Liver (tissue), 8 donors: ENCODE measurements at regions not wholly inside any gene's neighbourhood (a gene's known extent, or its start where the extent isn't known, plus 50 kb on each side); places are given as distances from the start of the nearest gene placed in this dataset.

ENCODE experiments used
- DNase-seq: peaks from one replicate; pipeline ENCODE4 v3.0.0-alpha.2; 2017; ENCODE audit warnings: low spot score
- H3K27ac ChIP-seq, 2 donors: one replicate each; pipeline ENCODE4 v1.7.0; 2013; ENCODE audit warnings: inconsistent platforms in 2 of 2, low read length in 2 of 2, control low read depth in 1 of 2, low read depth in 1 of 2, mild to moderate bottlenecking in 1 of 2
- H3K27me3 ChIP-seq, 4 donors: one replicate each; pipeline versions ENCODE4 v1.6.1 to v1.7.0; 2013; ENCODE audit warnings: low read length in 3 of 4, inconsistent platforms in 1 of 4, mild to moderate bottlenecking in 1 of 4, moderate library complexity in 1 of 4; ENCODE audit not compliant: control insufficient read depth in 4 of 4, insufficient read depth in 4 of 4
- H3K36me3 ChIP-seq, 4 donors: one replicate each; pipeline versions ENCODE4 v1.6.1 to v1.7.0; 2013; ENCODE audit warnings: low read length in 3 of 4, mild to moderate bottlenecking in 3 of 4, low read depth in 1 of 4, moderate library complexity in 1 of 4; ENCODE audit not compliant: control insufficient read depth in 4 of 4, insufficient read depth in 3 of 4
- H3K4me1 ChIP-seq, 4 donors: one replicate each; pipeline versions ENCODE4 v1.6.1 to v1.7.0; 2013; ENCODE audit warnings: low read length in 3 of 4, mild to moderate bottlenecking in 3 of 4, moderate library complexity in 1 of 4; ENCODE audit not compliant: control insufficient read depth in 4 of 4, insufficient read depth in 4 of 4
- H3K4me3 ChIP-seq, 3 donors: one replicate each; pipeline versions ENCODE4 v1.6.1 to v1.7.0; 2013; ENCODE audit warnings: low read length in 3 of 3, control low read depth in 1 of 3, low read depth in 1 of 3, mild to moderate bottlenecking in 1 of 3
- H3K9ac ChIP-seq, 2 donors: one replicate each; pipeline ENCODE4 v1.7.0; 2013; ENCODE audit warnings: low read length in 2 of 2, mild to moderate bottlenecking in 2 of 2, moderate library complexity in 2 of 2, control low read depth in 1 of 2, low read depth in 1 of 2
- H3K9me3 ChIP-seq, 4 donors: one replicate each; pipeline versions ENCODE4 v1.6.1 to v1.7.0; 2013; ENCODE audit warnings: low read length in 3 of 4; ENCODE audit not compliant: control insufficient read depth in 4 of 4
- ATF3 ChIP-seq: IDR thresholded peaks from 2 replicates; pipeline ENCODE4 v1.6.1; 2016; ENCODE audit warnings: antibody characterized with exemption
- CTCF ChIP-seq: fragments of 150-350 bp; IDR thresholded peaks from 2 replicates; pipeline ENCODE4 v1.5.1; 2017; ENCODE audit warnings: improper control_type of control experiment, low read depth, low read length; ENCODE audit not compliant: missing input control
- EGR1 ChIP-seq, 2 donors: IDR thresholded peaks; 2 replicates each; pipeline ENCODE4 v1.6.1; 2016 to 2018; ENCODE audit warnings: antibody characterized with exemption in 2 of 2, low read depth in 2 of 2
- FOXA1 ChIP-seq: IDR thresholded peaks from 2 replicates; pipeline ENCODE4 v1.6.1; 2016; ENCODE audit warnings: antibody characterized with exemption
- GABPA ChIP-seq, 2 donors: IDR thresholded peaks in 1 of 2; conservative IDR thresholded peaks in 1 of 2; 2 replicates each; pipeline ENCODE4 v1.6.1; 2016; ENCODE audit warnings: antibody characterized with exemption in 2 of 2, mild to moderate bottlenecking in 1 of 2, moderate library complexity in 1 of 2
- HNF4A ChIP-seq, 2 donors: conservative IDR thresholded peaks; 2 replicates each; pipeline ENCODE4 v1.6.1; 2016; ENCODE audit warnings: antibody characterized with exemption in 2 of 2, mild to moderate bottlenecking in 2 of 2
- HNF4G ChIP-seq: IDR thresholded peaks from 2 replicates; pipeline ENCODE4 v1.6.1; 2016; ENCODE audit warnings: antibody characterized with exemption
- JUND ChIP-seq, 2 donors: IDR thresholded peaks; 2 replicates each; pipeline ENCODE4 v1.6.1; 2016; ENCODE audit warnings: antibody characterized with exemption in 2 of 2
- MAX ChIP-seq: IDR thresholded peaks from 2 replicates; pipeline ENCODE4 v1.6.1; 2016; ENCODE audit warnings: antibody characterized with exemption
- NR2F2 ChIP-seq: IDR thresholded peaks from 2 replicates; pipeline ENCODE4 v1.6.1; 2016; ENCODE audit warnings: antibody characterized with exemption
- RAD21 ChIP-seq, 2 donors: IDR thresholded peaks; 2 replicates each; pipeline ENCODE4 v1.6.1; 2016; ENCODE audit warnings: antibody characterized with exemption in 2 of 2, mild to moderate bottlenecking in 2 of 2
- REST ChIP-seq: IDR thresholded peaks from 2 replicates; pipeline ENCODE4 v1.6.1; 2016; ENCODE audit warnings: antibody characterized with exemption, mild to moderate bottlenecking
- RXRA ChIP-seq, 2 donors: IDR thresholded peaks; 2 replicates each; pipeline ENCODE4 v1.6.1; 2017 to 2018; ENCODE audit warnings: antibody characterized with exemption in 2 of 2, mild to moderate bottlenecking in 1 of 2
- SP1 ChIP-seq: IDR thresholded peaks from 2 replicates; pipeline ENCODE4 v1.6.1; 2018; ENCODE audit warnings: antibody characterized with exemption, mild to moderate bottlenecking
- TAF1 ChIP-seq: conservative IDR thresholded peaks from 2 replicates; pipeline ENCODE4 v1.6.1; 2016; ENCODE audit warnings: antibody characterized with exemption, mild to moderate bottlenecking
- YY1 ChIP-seq: IDR thresholded peaks from 2 replicates; pipeline ENCODE4 v1.6.1; 2016; ENCODE audit warnings: antibody characterized with exemption, mild to moderate bottlenecking
- ZBTB33 ChIP-seq: IDR thresholded peaks from 2 replicates; pipeline ENCODE4 v1.6.1; 2016; ENCODE audit warnings: antibody characterized with exemption
- WGBS: extraction: QIAGEN DNeasy Blood & Tissue Kit; methylation state at CpG from one replicate; pipeline ENCODE4 v1.1.7; 2013; 5-methylcytosine and 5-hydroxymethylcytosine counted together
- donor health status: healthy.
- donor health status: healthy.
- donor health status: healthy.
- donor health status: healthy.
- donor health status: healthy.

GRCh38 chr15:31970007-31970406, 60.3 kb upstream of the CHRNA7 start:
- Histone ChIP-seq H3K4me3 (no peak overlapping the region), H3K27ac (no peak overlapping the region), H3K9me3 (no peaks in the 10 kb centered on the region), H3K4me1 (peaks cover 0 to 2% (median 1%) of the 10 kb centered on the region in 4 donors), H3K36me3 (no peaks in the 10 kb centered on the region), H3K27me3 (peaks cover 0 to 18% (median 0%) of the 10 kb centered on the region in 4 donors), H3K9ac (no peak overlapping the region)
- DNase-seq = no peak
- no peak for TF ChIP-seq YY1
- no peak for TF ChIP-seq REST
- TF ChIP-seq RXRA (IDR thresholded peaks at IDR 0.05) = no peak
- TF ChIP-seq SP1 = no peak
- TF ChIP-seq JUND (IDR thresholded peaks at IDR 0.05) = no peak
- no peak for TF ChIP-seq HNF4A (conservative IDR thresholded peaks at IDR 0.05)
- 55% methylated on average over 4 of the region's 4 CpGs for WGBS

- 77% methylated on average over 10 of the region's 10 CpGs for WGBS
- no peak overlapping the region for H3K27ac ChIP-seq
- H3K4me1 ChIP-seq = peaks cover 0 to 9% (median 6%) of the 10 kb centered on the region in 4 donors
- H3K4me3 ChIP-seq = no peak overlapping the region
- no peaks in the 10 kb centered on the region for H3K36me3 ChIP-seq
- no peak for DNase-seq
- TF ChIP-seq ZBTB33 = no peak
- no peak for TF ChIP-seq GABPA (IDR thresholded peaks at IDR 0.05 in 1 of 2, conservative IDR thresholded peaks at IDR 0.05 in 1 of 2)
- TF ChIP-seq JUND (IDR thresholded peaks at IDR 0.05) = no peak
- TF ChIP-seq MAX = no peak
- TF ChIP-seq SP1 = no peak
- TF ChIP-seq REST = no peak
- TF ChIP-seq EGR1 (IDR thresholded peaks at IDR 0.05; ENCODE audit: low read depth in 2 of 2) = no peak
- no peak for TF ChIP-seq RAD21 (IDR thresholded peaks at IDR 0.05)
- no peak for TF ChIP-seq TAF1
- no peak for TF ChIP-seq ATF3
- TF ChIP-seq HNF4G = no peak
- TF ChIP-seq RXRA (IDR thresholded peaks at IDR 0.05) = no peak
- no peak for TF ChIP-seq NR2F2
- TF ChIP-seq YY1 = no peak
- no peak for TF ChIP-seq CTCF
- no peak for TF ChIP-seq FOXA1
- no peak overlapping the region for H3K9ac ChIP-seq
- peaks cover 0 to 5% (median 1%) of the 10 kb centered on the region in 4 donors for H3K27me3 ChIP-seq
- no peaks in the 10 kb centered on the region for H3K9me3 ChIP-seq
These were observed 57.1 kb upstream of the CHRNA7 start for GRCh38 chr15:31973197-31973596.
